ENCODE measurements at regions not wholly inside any gene's neighbourhood (a gene's known extent, or its start where the extent isn't known, plus 50 kb on each side); places are given as distances from the start of the nearest gene placed in this dataset.

- H2AFZ ChIP-seq (ENCODE audit: low read depth, low read length) = no peak overlapping the region
- no peaks in the 10 kb centered on the region for H3K4me1 ChIP-seq (ENCODE audit: insufficient read depth, low read length)
- H3K4me2 ChIP-seq (ENCODE audit: insufficient read depth, low read length) = no peak overlapping the region
- TF ChIP-seq EZH2 (IDR thresholded peaks at IDR 0.05; ENCODE audit: borderline replicate concordance, low read depth, low read length, severe bottlenecking) = no peak
- TF ChIP-seq CTCF (IDR thresholded peaks at IDR 0.05; ENCODE audit: borderline replicate concordance, extremely low read depth, low read length, poor library complexity, severe bottlenecking) = no peak
- no peak overlapping the region for H3K9ac ChIP-seq (ENCODE audit: low read depth, low read length)
- no peaks in the 10 kb centered on the region for H4K20me1 ChIP-seq (ENCODE audit: insufficient read depth, low read length)
- H3K4me3 ChIP-seq (ENCODE audit: low read depth in 1 of 2, low read length in 2 of 2) = no peak overlapping the region
- H3K36me3 ChIP-seq (ENCODE audit: insufficient read depth, low read length) = no peaks in the 10 kb centered on the region
- H3K79me2 ChIP-seq (ENCODE audit: insufficient read depth, low read length) = no peaks in the 10 kb centered on the region
- no peak for DNase-seq
- no peak overlapping the region for H3K27ac ChIP-seq (ENCODE audit: low read length)
- no peaks in the 10 kb centered on the region for H3K9me3 ChIP-seq (ENCODE audit: insufficient read depth, low read length, severe bottlenecking)
- H3K27me3 ChIP-seq (ENCODE audit: insufficient read depth, low read length, poor library complexity) = no peaks in the 10 kb centered on the region
- no peak for ATAC-seq (ENCODE audit: insufficient read depth, low read depth)
Observed at GRCh38 chr7:85412912-85413311, 226.1 kb upstream of the SEMA3D start.

GRCh38 chr7:85407391-85407790, 220.5 kb upstream of the SEMA3D start:
- DNase-seq (no peak), ATAC-seq (ENCODE audit: insufficient read depth, low read depth) (no peak)
- H3K27ac ChIP-seq (ENCODE audit: low read length) = no peak overlapping the region
- no peaks in the 10 kb centered on the region for H3K9me3 ChIP-seq (ENCODE audit: insufficient read depth, low read length, severe bottlenecking)
- H3K27me3 ChIP-seq (ENCODE audit: insufficient read depth, low read length, poor library complexity) = no peaks in the 10 kb centered on the region
- H3K79me2 ChIP-seq (ENCODE audit: insufficient read depth, low read length) = no peaks in the 10 kb centered on the region
- H4K20me1 ChIP-seq (ENCODE audit: insufficient read depth, low read length) = no peaks in the 10 kb centered on the region
- H3K36me3 ChIP-seq (ENCODE audit: insufficient read depth, low read length) = no peaks in the 10 kb centered on the region
- H3K9ac ChIP-seq (ENCODE audit: low read depth, low read length) = no peak overlapping the region
- no peak overlapping the region for H3K4me2 ChIP-seq (ENCODE audit: insufficient read depth, low read length)
- no peaks in the 10 kb centered on the region for H3K4me1 ChIP-seq (ENCODE audit: insufficient read depth, low read length)
- H3K4me3 ChIP-seq (ENCODE audit: low read depth in 1 of 2, low read length in 2 of 2) = no peak overlapping the region
- H2AFZ ChIP-seq (ENCODE audit: low read depth, low read length) = no peak overlapping the region
- TF ChIP-seq EZH2 (IDR thresholded peaks at IDR 0.05; ENCODE audit: borderline replicate concordance, low read depth, low read length, severe bottlenecking) = no peak
- no peak for TF ChIP-seq CTCF (IDR thresholded peaks at IDR 0.05; ENCODE audit: borderline replicate concordance, extremely low read depth, low read length, poor library complexity, severe bottlenecking)

- Histone ChIP-seq H3K27me3 (ENCODE audit: insufficient read depth, low read length, poor library complexity) (no peaks in the 10 kb centered on the region), H3K9ac (ENCODE audit: low read depth, low read length) (no peak overlapping the region), H3K36me3 (ENCODE audit: insufficient read depth, low read length) (no peaks in the 10 kb centered on the region), H3K4me1 (ENCODE audit: insufficient read depth, low read length) (no peaks in the 10 kb centered on the region), H3K4me3 (ENCODE audit: low read depth in 1 of 2, low read length in 2 of 2) (no peak overlapping the region), H3K9me3 (ENCODE audit: insufficient read depth, low read length, severe bottlenecking) (no peaks in the 10 kb centered on the region), H3K4me2 (ENCODE audit: insufficient read depth, low read length) (no peak overlapping the region), H3K79me2 (ENCODE audit: insufficient read depth, low read length) (no peaks in the 10 kb centered on the region), H3K27ac (ENCODE audit: low read length) (no peak overlapping the region), H4K20me1 (ENCODE audit: insufficient read depth, low read length) (no peaks in the 10 kb centered on the region), H2AFZ (ENCODE audit: low read depth, low read length) (no peak overlapping the region)
- DNase-seq (no peak), ATAC-seq (ENCODE audit: insufficient read depth, low read depth) (no peak)
- TF ChIP-seq CTCF (IDR thresholded peaks at IDR 0.05; ENCODE audit: borderline replicate concordance, extremely low read depth, low read length, poor library complexity, severe bottlenecking) (no peak), EZH2 (IDR thresholded peaks at IDR 0.05; ENCODE audit: borderline replicate concordance, low read depth, low read length, severe bottlenecking) (no peak)
Observed at GRCh38 chr7:85405016-85405902, 218.4 kb upstream of the SEMA3D start.
